HUDEP-2 (cell line): ENCODE measurements at regions not wholly inside any gene's neighbourhood (a gene's known extent, or its start where the extent isn't known, plus 50 kb on each side); places are given as distances from the start of the nearest gene placed in this dataset.
"Not testable (repeated sequence)": the region's sequence is repeated elsewhere in the genome, so short reads cannot be mapped to it uniquely, and the experiment has no call there.

Experiments used
- DNase-seq, 76 experiments: peaks; one replicate each; lab custom pipeline; 2025; ENCODE audit not compliant: unreplicated experiment in 76 of 76; lab: John Stamatoyannopoulos, UW

DNA sequence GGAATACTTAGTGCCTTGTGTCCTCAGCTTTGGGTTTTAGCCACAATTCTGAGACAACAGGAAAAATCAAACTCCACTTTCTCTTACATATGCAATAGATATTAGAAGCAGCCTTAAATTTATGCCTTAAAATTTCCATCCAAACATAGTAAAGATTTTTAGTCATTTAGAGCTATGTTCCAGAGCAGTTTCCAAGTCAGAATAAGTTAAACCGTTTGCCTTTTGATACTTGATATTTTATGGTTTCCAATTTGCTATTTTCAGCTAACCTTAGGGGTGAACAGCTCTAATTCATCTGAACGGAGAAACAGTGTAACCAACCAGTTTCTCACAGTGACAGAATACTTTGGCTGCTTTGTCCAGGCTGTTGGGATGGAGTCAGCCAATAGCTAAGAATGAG, 125.8 kb upstream of the RXFP1 start:
- DNase-seq = no peak

DNA sequence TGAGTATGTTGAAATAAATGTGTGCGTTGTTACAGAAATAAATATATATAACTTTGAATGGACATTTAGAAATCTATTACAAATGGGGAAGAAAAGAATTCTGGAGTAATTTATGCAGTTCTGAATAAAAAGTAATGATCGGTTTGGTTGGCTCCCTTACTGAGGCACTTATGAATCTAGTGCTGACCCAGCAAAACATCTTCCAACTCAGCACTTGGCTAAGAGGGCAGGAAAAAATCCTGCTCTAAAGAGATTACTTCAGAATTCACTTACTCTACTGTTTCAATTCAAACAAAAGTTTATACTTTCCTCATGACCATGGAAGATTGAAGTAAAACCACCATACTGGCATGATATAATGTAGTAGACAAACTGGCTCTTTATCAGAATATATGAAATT, 123.9 kb upstream of the RXFP1 start:
- DNase-seq = no peak

DNA sequence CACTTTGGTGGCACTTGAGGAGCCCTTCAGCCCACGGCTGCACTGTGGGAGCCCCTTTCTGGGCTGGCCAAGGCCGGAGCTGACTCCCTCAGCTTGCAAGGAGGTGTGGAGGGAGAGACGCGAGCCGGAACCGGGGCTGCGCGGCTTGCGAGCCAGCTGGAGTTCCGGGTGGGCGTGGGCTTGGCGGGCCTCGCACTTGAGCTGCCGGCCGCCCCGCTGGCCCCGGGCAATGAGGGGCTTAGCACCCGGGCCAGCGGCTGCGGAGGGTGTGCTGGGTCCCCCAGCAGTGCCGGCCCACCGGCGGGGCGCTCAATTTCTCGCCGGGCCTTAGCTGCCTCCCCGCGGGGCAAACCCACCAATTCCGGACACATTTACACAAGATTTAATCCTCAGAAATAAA, 113.7 kb upstream of the RXFP1 start:
- DNase-seq = not testable (repeated sequence)

GRCh38 chr4:158410272-158410671, 111.4 kb upstream of the RXFP1 start:
- DNase-seq = no peak

DNA sequence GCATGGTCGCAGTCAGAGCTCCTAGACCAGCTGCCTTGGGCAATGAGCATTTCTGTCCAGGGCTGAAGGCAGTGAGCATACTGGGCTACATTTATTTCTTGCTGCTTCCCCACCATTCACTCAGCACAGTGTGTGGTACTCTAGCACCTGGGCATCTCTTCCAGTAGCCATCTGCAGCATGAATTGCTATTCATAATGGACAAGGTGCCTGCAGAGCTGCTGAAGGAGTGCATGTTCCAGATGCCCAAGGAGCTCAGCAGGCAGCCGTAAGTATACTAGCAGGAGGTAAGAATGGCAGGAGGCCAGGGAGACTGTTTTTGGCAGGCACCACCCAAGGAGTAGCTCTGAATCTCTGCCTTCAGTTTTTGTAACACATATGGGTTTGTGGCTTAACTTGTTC, 110.4 kb upstream of the RXFP1 start:
- peak in 1 of 76 experiments; percentile 5 for DNase-seq

- not testable (repeated sequence) for DNase-seq
These were observed 103.0 kb upstream of the RXFP1 start for GRCh38 chr4:158418679-158419078.

DNA sequence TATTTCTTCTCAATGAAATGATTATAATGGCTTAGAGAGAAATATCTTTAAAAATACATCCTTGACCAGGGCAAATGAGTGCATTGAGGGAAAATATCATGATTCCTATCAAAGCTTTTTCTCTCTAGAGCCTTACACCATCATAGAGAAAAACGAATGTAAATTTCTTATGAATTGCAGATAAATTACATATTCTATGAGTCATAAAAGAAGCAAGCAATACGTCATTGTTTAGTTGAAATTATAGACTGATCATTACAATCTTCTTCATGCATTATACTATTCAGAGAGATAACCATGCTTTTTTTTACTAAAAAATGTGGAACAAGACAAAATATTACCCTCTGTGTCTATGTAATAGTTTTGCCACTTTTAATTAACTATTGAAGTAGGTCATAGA, 100.9 kb upstream of the RXFP1 start:
- no peak for DNase-seq

DNA sequence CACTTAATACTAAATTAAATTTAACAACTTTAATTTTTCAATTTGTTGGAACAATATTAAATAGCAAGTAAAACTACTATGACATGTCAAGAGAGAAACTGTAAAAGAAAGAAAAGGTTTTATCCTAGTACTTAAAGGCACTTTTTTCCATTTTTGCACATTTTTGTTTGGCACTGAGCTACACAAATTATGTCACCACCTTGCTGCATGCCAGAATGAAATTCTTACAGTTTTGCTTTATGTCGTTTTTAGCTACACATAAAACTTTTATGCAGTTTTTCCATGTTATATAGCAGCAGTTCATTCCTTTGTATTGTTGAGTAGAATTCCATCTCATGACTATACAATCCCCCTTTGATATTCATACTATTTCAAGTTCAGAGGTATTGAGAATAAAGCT, 99.1 kb upstream of the RXFP1 start:
- no peak for DNase-seq

GRCh38 chr4:158428242-158428641, 93.4 kb upstream of the RXFP1 start:
- DNase-seq = no peak

- DNase-seq = no peak
These were observed 78.9 kb upstream of the RXFP1 start for GRCh38 chr4:158442736-158443135.

- no peak for DNase-seq
These were observed 78.0 kb upstream of the RXFP1 start for GRCh38 chr4:158443731-158444130.

DNA sequence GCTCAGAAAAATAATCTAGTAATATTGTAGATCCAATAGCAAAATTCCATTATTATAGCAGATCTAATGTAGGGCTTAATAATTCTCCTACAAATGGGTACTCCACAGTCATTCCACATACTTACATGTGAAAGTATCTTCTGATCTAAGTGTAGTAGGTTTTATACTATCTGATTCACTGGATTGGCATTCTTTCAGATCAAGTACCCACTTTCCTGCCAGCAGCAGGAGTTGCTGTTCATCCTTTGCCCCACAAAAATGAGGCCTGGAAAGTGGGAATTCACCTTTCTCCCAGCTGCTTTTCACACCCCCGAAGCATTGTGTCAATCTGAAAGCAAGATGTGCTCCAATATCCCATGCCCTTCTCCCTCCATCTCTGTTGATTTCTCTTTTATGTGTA, 77.1 kb upstream of the RXFP1 start:
- no peak for DNase-seq

DNA sequence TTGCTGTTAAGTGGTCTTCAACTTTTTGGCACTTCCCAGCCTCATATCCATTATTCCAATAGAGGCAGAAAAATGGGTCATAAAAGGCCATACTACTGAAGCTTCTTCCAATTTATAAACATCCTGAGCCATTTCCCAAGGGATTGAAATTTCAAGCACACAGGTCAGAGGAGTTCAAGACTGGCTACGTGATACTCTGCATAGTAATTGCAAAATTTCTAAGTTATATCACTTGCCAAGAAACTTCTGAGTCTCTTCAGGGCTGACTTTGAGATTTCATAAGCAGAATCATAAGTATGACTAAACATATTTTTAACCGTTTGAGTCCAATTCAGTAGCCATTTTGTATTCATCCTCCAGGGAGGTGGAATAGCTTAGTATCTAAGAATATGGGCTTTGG, 75.6 kb upstream of the RXFP1 start:
- no peak for DNase-seq

GRCh38 chr4:158450741-158451140, 70.9 kb upstream of the RXFP1 start:
- DNase-seq = no peak

GRCh38 chr4:158452116-158452515, 69.6 kb upstream of the RXFP1 start:
- not testable (repeated sequence) for DNase-seq

- no peak for DNase-seq
These were observed 63.3 kb upstream of the RXFP1 start for GRCh38 chr4:158458271-158458895.

- DNase-seq = no peak
These were observed 62.4 kb upstream of the RXFP1 start for GRCh38 chr4:158459085-158459820.

DNA sequence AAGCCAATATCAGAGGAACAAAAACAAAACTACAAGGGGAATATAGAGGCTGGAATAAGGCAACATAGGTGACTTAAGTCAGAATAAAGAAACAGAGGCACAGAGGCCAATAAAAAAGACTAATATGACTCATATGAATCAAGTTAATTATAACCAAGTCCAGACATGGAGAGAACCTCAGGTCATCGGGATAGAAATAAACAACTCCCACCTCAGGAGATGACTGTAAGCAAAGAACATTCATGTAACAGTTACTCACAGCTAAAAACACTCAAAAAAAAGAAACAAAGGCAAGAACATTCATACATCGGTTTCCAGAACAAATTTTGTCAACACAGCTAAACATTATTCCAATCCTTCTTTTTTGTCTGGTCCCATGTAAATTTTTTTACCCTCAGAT, 60.3 kb upstream of the RXFP1 start:
- no peak for DNase-seq

- DNase-seq = no peak
These were observed 59.1 kb upstream of the RXFP1 start for GRCh38 chr4:158462611-158463010.
